ENCODE measurements at regions not wholly inside any gene's neighbourhood (a gene's known extent, or its start where the extent isn't known, plus 50 kb on each side); places are given as distances from the start of the nearest gene placed in this dataset.

DNA sequence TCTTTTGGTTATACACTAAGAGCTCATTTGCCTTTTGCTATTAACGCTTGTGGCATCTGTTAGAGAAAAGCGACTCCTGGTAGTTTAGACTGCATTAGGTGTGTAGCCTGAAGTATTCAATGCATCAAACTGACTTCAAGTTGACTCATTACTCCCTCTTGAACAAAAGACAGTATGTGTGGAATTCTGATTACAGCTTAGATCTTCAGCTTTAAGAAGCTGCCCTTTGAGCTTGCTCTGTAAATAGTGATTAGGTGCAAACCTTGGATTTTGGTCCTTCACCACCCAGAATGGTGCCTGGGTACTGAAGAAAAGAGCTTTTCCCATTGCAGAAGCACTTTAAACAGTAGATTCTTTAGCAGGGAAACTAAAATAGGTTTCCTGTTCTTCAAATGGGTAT, 62.1 kb downstream of the FAT3 start:
- TF ChIP-seq, protein P1, sequence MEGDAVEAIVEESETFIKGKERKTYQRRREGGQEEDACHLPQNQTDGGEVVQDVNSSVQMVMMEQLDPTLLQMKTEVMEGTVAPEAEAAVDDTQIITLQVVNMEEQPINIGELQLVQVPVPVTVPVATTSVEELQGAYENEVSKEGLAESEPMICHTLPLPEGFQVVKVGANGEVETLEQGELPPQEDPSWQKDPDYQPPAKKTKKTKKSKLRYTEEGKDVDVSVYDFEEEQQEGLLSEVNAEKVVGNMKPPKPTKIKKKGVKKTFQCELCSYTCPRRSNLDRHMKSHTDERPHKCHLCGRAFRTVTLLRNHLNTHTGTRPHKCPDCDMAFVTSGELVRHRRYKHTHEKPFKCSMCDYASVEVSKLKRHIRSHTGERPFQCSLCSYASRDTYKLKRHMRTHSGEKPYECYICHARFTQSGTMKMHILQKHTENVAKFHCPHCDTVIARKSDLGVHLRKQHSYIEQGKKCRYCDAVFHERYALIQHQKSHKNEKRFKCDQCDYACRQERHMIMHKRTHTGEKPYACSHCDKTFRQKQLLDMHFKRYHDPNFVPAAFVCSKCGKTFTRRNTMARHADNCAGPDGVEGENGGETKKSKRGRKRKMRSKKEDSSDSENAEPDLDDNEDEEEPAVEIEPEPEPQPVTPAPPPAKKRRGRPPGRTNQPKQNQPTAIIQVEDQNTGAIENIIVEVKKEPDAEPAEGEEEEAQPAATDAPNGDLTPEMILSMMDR (IDR thresholded peaks at IDR 0.05; ENCODE audit: poor library complexity, severe bottlenecking): no peak
- TF ChIP-seq EZH2 (IDR thresholded peaks at IDR 0.05; ENCODE audit: borderline replicate concordance, insufficient read depth, low read length, poor library complexity, severe bottlenecking) (no peak), RAD21 (conservative IDR thresholded peaks at IDR 0.05) (no peak), POLR2AphosphoS5 (IDR thresholded peaks at IDR 0.05) (no peak), EP300 (conservative IDR thresholded peaks at IDR 0.05; ENCODE audit: poor library complexity, severe bottlenecking) (no peak), SMC3 (conservative IDR thresholded peaks at IDR 0.05; ENCODE audit: poor library complexity) (no peak), TAF1 (IDR thresholded peaks at IDR 0.05; ENCODE audit: low read depth) (no peak)
- TF ChIP-seq, protein P2, sequence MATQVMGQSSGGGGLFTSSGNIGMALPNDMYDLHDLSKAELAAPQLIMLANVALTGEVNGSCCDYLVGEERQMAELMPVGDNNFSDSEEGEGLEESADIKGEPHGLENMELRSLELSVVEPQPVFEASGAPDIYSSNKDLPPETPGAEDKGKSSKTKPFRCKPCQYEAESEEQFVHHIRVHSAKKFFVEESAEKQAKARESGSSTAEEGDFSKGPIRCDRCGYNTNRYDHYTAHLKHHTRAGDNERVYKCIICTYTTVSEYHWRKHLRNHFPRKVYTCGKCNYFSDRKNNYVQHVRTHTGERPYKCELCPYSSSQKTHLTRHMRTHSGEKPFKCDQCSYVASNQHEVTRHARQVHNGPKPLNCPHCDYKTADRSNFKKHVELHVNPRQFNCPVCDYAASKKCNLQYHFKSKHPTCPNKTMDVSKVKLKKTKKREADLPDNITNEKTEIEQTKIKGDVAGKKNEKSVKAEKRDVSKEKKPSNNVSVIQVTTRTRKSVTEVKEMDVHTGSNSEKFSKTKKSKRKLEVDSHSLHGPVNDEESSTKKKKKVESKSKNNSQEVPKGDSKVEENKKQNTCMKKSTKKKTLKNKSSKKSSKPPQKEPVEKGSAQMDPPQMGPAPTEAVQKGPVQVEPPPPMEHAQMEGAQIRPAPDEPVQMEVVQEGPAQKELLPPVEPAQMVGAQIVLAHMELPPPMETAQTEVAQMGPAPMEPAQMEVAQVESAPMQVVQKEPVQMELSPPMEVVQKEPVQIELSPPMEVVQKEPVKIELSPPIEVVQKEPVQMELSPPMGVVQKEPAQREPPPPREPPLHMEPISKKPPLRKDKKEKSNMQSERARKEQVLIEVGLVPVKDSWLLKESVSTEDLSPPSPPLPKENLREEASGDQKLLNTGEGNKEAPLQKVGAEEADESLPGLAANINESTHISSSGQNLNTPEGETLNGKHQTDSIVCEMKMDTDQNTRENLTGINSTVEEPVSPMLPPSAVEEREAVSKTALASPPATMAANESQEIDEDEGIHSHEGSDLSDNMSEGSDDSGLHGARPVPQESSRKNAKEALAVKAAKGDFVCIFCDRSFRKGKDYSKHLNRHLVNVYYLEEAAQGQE (IDR thresholded peaks at IDR 0.05; ENCODE audit: borderline replicate concordance): no peak

Measured in neural cell (in vitro differentiated cells).